Aorta (tissue), 5 donors: ENCODE measurements at regions not wholly inside any gene's neighbourhood (a gene's known extent, or its start where the extent isn't known, plus 50 kb on each side); places are given as distances from the start of the nearest gene placed in this dataset.

Experiments used
- ATAC-seq: fragments of 200-7000 bp; cut with Tn5 transposase; one replicate; pipeline ENCODE4 v1.9.1; 2022; ENCODE audit warnings: moderate library complexity; ENCODE audit not compliant: low FRiP score
- DNase-seq, 2 donors: peaks; one replicate each; pipeline ENCODE4 v3.0.0-alpha.2; 2020
- H3K27ac ChIP-seq, 2 donors: one replicate each; pipeline ENCODE4 v1.5.1; 2013; ENCODE audit warnings: low read length in 2 of 2, mild to moderate bottlenecking in 2 of 2, moderate library complexity in 2 of 2, control low read depth in 1 of 2, inconsistent platforms in 1 of 2, low read depth in 1 of 2
- H3K27me3 ChIP-seq, 2 donors: one replicate each; pipeline ENCODE4 v1.6.1; 2013; ENCODE audit warnings: control low read depth in 1 of 2, low read length in 1 of 2, mild to moderate bottlenecking in 1 of 2, moderate library complexity in 1 of 2; ENCODE audit not compliant: insufficient read depth in 2 of 2, control insufficient read depth in 1 of 2
- H3K36me3 ChIP-seq, 2 donors: one replicate each; pipeline ENCODE4 v1.6.1; 2013; ENCODE audit warnings: control low read depth in 1 of 2, low read length in 1 of 2, mild to moderate bottlenecking in 1 of 2; ENCODE audit not compliant: insufficient read depth in 2 of 2, control insufficient read depth in 1 of 2
- H3K4me1 ChIP-seq, 2 donors: one replicate each; pipeline ENCODE4 v1.6.1; 2013; ENCODE audit warnings: low read length in 2 of 2, control low read depth in 1 of 2, mild to moderate bottlenecking in 1 of 2, moderate library complexity in 1 of 2; ENCODE audit not compliant: insufficient read depth in 2 of 2, control insufficient read depth in 1 of 2
- H3K4me3 ChIP-seq, 2 donors: one replicate each; pipeline ENCODE4 v1.5.1; 2013; ENCODE audit warnings: low read length in 2 of 2, control low read depth in 1 of 2, mild to moderate bottlenecking in 1 of 2
- H3K9me3 ChIP-seq: one replicate; pipeline ENCODE4 v1.6.1; 2013; ENCODE audit warnings: mild to moderate bottlenecking, low read length; ENCODE audit not compliant: control insufficient read depth
- WGBS, 2 donors: extraction: QIAGEN DNeasy Blood & Tissue Kit; methylation state at CpG; one replicate each; pipeline ENCODE4 v1.1.7; 2013; 5-methylcytosine and 5-hydroxymethylcytosine counted together
- intact Hi-C, 2 donors: fragments of 100-400 bp; cut with DNase I; formaldehyde crosslinking; loops; one replicate each; pipeline versions ENCODE4 v1.14.2 to v1.15.0; 2022
- donor health status: healthy with polysubstance abuse.
- donor health status: Bipolar disorder and iron deficiency.
- donor health status: DM: no; HTN: no; CAD: no.
- donor health status: DM: no; HTN: no; CAD: no.
- donor health status: DM: yes; HTN: yes; CAD: no.

GRCh38 chr17:5783851-5784250 lies 199.5 kb upstream of the NLRP1 start:
- Histone ChIP-seq H3K27ac (no peak overlapping the region), H3K9me3 (peaks cover 2% of the 10 kb centered on the region), H3K4me1 (no peaks in the 10 kb centered on the region), H3K27me3 (no peaks in the 10 kb centered on the region), H3K4me3 (no peak overlapping the region), H3K36me3 (no peaks in the 10 kb centered on the region)
- WGBS, 2 donors: 49 to 70% methylated on average over 3 of the region's 3 CpGs
- DNase-seq (no peak), ATAC-seq (no peak)
- intact Hi-C loops: no loop called here

- H3K27ac ChIP-seq: no peak overlapping the region
- peaks cover 2% of the 10 kb centered on the region for H3K9me3 ChIP-seq
- H3K27me3 ChIP-seq: no peaks in the 10 kb centered on the region
- 73 to 75% methylated on average over 2 of the region's 2 CpGs for WGBS, 2 donors
- no peak for ATAC-seq
- no peaks in the 10 kb centered on the region for H3K36me3 ChIP-seq
- intact Hi-C loops: no loop called here
- H3K4me3 ChIP-seq: no peak overlapping the region
- no peak for DNase-seq
- H3K4me1 ChIP-seq: no peaks in the 10 kb centered on the region
These were observed 200.5 kb upstream of the NLRP1 start for GRCh38 chr17:5784791-5785190.

GRCh38 chr17:5785338-5785737 lies 201.0 kb upstream of the NLRP1 start:
- no peaks in the 10 kb centered on the region for H3K36me3 ChIP-seq
- H3K4me3 ChIP-seq: no peak overlapping the region
- no peaks in the 10 kb centered on the region for H3K4me1 ChIP-seq
- no peaks in the 10 kb centered on the region for H3K27me3 ChIP-seq
- H3K27ac ChIP-seq: no peak overlapping the region
- DNase-seq (no peak), ATAC-seq (no peak)
- intact Hi-C loops: no loop called here
- peaks cover 2% of the 10 kb centered on the region for H3K9me3 ChIP-seq
- WGBS, 2 donors: 5 to 17% methylated on average over 4 of the region's 4 CpGs

GRCh38 chr17:5785867-5786509 lies 201.7 kb upstream of the NLRP1 start:
- DNase-seq: no peak
- H3K4me1 ChIP-seq: no peaks in the 10 kb centered on the region
- peaks cover 2% of the 10 kb centered on the region for H3K9me3 ChIP-seq
- H3K27ac ChIP-seq: no peak overlapping the region
- 55 to 67% methylated on average over 11 of the region's 11 CpGs for WGBS, 2 donors
- intact Hi-C loops: no loop called here
- H3K4me3 ChIP-seq: no peak overlapping the region
- H3K36me3 ChIP-seq: no peaks in the 10 kb centered on the region
- ATAC-seq: no peak
- no peaks in the 10 kb centered on the region for H3K27me3 ChIP-seq

- Histone ChIP-seq H3K27ac (no peak overlapping the region), H3K36me3 (no peaks in the 10 kb centered on the region), H3K27me3 (no peaks in the 10 kb centered on the region), H3K9me3 (peaks cover 2% of the 10 kb centered on the region), H3K4me3 (no peak overlapping the region), H3K4me1 (no peaks in the 10 kb centered on the region)
- 47 to 56% methylated on average over 6 of the region's 6 CpGs for WGBS, 2 donors
- no peak for ATAC-seq
- DNase-seq: no peak
- intact Hi-C loops: no loop called here
These were observed 202.2 kb upstream of the NLRP1 start for GRCh38 chr17:5786510-5786875.

- DNase-seq (no peak), ATAC-seq (no peak)
- Histone ChIP-seq H3K36me3 (no peaks in the 10 kb centered on the region), H3K4me3 (no peak overlapping the region), H3K4me1 (no peaks in the 10 kb centered on the region), H3K27me3 (no peaks in the 10 kb centered on the region), H3K9me3 (peaks cover 2% of the 10 kb centered on the region), H3K27ac (no peak overlapping the region)
- 81 to 85% methylated on average over 6 of the region's 6 CpGs for whole genome bisulfite sequencing, 2 donors
- intact Hi-C loops: no loop called here
These were observed 204.1 kb upstream of the NLRP1 start for GRCh38 chr17:5788266-5788900.

GRCh38 chr17:5789528-5789927 lies 205.2 kb upstream of the NLRP1 start:
- Histone ChIP-seq H3K4me1 (no peaks in the 10 kb centered on the region), H3K4me3 (no peak overlapping the region), H3K36me3 (no peaks in the 10 kb centered on the region), H3K27ac (no peak overlapping the region), H3K27me3 (no peaks in the 10 kb centered on the region), H3K9me3 (peaks cover 2% of the 10 kb centered on the region)
- 34 to 50% methylated on average over 15 of the region's 15 CpGs for WGBS, 2 donors
- DNase-seq (no peak), ATAC-seq (no peak)
- intact Hi-C loops: no loop called here

- Histone ChIP-seq H3K27me3 (no peaks in the 10 kb centered on the region), H3K4me1 (no peaks in the 10 kb centered on the region), H3K36me3 (no peaks in the 10 kb centered on the region), H3K9me3 (peaks cover 2% of the 10 kb centered on the region), H3K27ac (no peak overlapping the region), H3K4me3 (no peak overlapping the region)
- ATAC-seq (no peak), DNase-seq (no peak)
- 86 to 88% methylated on average over 4 of the region's 4 CpGs for WGBS, 2 donors
- intact Hi-C loops: no loop called here
These were observed 208.8 kb upstream of the NLRP1 start for GRCh38 chr17:5793157-5793556.

GRCh38 chr17:5793899-5794298 lies 209.6 kb upstream of the NLRP1 start:
- intact Hi-C loops: no loop called here
- 8 to 25% methylated on average over 2 of the region's 2 CpGs for WGBS, 2 donors
- no peak for DNase-seq

More at GRCh38 chr17:5793899-5794298, 209.6 kb upstream of the NLRP1 start:
- no peak for ATAC-seq
- Histone ChIP-seq H3K36me3 (no peaks in the 10 kb centered on the region), H3K27me3 (no peaks in the 10 kb centered on the region), H3K9me3 (peaks cover 2% of the 10 kb centered on the region), H3K4me1 (no peaks in the 10 kb centered on the region), H3K4me3 (no peak overlapping the region), H3K27ac (no peak overlapping the region)
